ENCODE measurements at regions not wholly inside any gene's neighbourhood (a gene's known extent, or its start where the extent isn't known, plus 50 kb on each side); places are given as distances from the start of the nearest gene placed in this dataset.

GRCh38 chrX:86914569-86914968 lies 603.0 kb upstream of the KLHL4 start:
- no peaks in the 10 kb centered on the region for H3K9me3 ChIP-seq (ENCODE audit: low read length)
- H3K36me3 ChIP-seq (ENCODE audit: insufficient read depth, low read length) = no peaks in the 10 kb centered on the region
- H3F3A ChIP-seq (ENCODE audit: insufficient read depth, low read length) = no peaks in the 10 kb centered on the region
- no peak overlapping the region for H3K4me2 ChIP-seq (ENCODE audit: low read length)
- H3K79me2 ChIP-seq (ENCODE audit: insufficient read depth, low read length) = no peaks in the 10 kb centered on the region
- no peak overlapping the region for H3K9ac ChIP-seq (ENCODE audit: low read length)
- no peaks in the 10 kb centered on the region for H3K27me3 ChIP-seq (ENCODE audit: insufficient read depth, low read length)
- TF ChIP-seq EZH2 (IDR thresholded peaks at IDR 0.05; ENCODE audit: borderline replicate concordance, low read length) (no peak), CTCF (IDR thresholded peaks at IDR 0.05; ENCODE audit: low read length) (no peak)
- H2AFZ ChIP-seq (ENCODE audit: low read length) = no peak overlapping the region
- H3K4me1 ChIP-seq (ENCODE audit: insufficient read depth, low read length, severe bottlenecking) = no peaks in the 10 kb centered on the region
- no peak overlapping the region for H3K27ac ChIP-seq (ENCODE audit: low read depth, low read length, poor library complexity, severe bottlenecking)
- H3K9me2 ChIP-seq (ENCODE audit: low read depth, low read length) = no peaks in the 10 kb centered on the region
- no peak overlapping the region for H3K4me3 ChIP-seq (ENCODE audit: low read depth, low read length, poor library complexity, severe bottlenecking)
- no peaks in the 10 kb centered on the region for H4K20me1 ChIP-seq (ENCODE audit: insufficient read depth, low read length)

GRCh38 chrX:86917959-86918358 lies 599.6 kb upstream of the KLHL4 start:
- H3K4me2 ChIP-seq (ENCODE audit: low read length) = no peak overlapping the region
- no peak overlapping the region for H3K27ac ChIP-seq (ENCODE audit: low read depth, low read length, poor library complexity, severe bottlenecking)
- H2AFZ ChIP-seq (ENCODE audit: low read length) = no peak overlapping the region
- no peaks in the 10 kb centered on the region for H4K20me1 ChIP-seq (ENCODE audit: insufficient read depth, low read length)
- H3K4me1 ChIP-seq (ENCODE audit: insufficient read depth, low read length, severe bottlenecking) = no peaks in the 10 kb centered on the region
- H3K9me3 ChIP-seq (ENCODE audit: low read length) = no peaks in the 10 kb centered on the region
- no peak for TF ChIP-seq EZH2 (IDR thresholded peaks at IDR 0.05; ENCODE audit: borderline replicate concordance, low read length)
- no peak for TF ChIP-seq CTCF (IDR thresholded peaks at IDR 0.05; ENCODE audit: low read length)
- no peak overlapping the region for H3K4me3 ChIP-seq (ENCODE audit: low read depth, low read length, poor library complexity, severe bottlenecking)
- no peaks in the 10 kb centered on the region for H3K9me2 ChIP-seq (ENCODE audit: low read depth, low read length)
- no peaks in the 10 kb centered on the region for H3K27me3 ChIP-seq (ENCODE audit: insufficient read depth, low read length)
- no peaks in the 10 kb centered on the region for H3K79me2 ChIP-seq (ENCODE audit: insufficient read depth, low read length)
- no peaks in the 10 kb centered on the region for H3F3A ChIP-seq (ENCODE audit: insufficient read depth, low read length)
- no peak overlapping the region for H3K9ac ChIP-seq (ENCODE audit: low read length)
- no peaks in the 10 kb centered on the region for H3K36me3 ChIP-seq (ENCODE audit: insufficient read depth, low read length)

GRCh38 chrX:86930419-86930818 lies 587.2 kb upstream of the KLHL4 start:
- Histone ChIP-seq H3K4me3 (ENCODE audit: low read depth, low read length, poor library complexity, severe bottlenecking) (no peak overlapping the region), H3K79me2 (ENCODE audit: insufficient read depth, low read length) (no peaks in the 10 kb centered on the region), H3F3A (ENCODE audit: insufficient read depth, low read length) (no peaks in the 10 kb centered on the region), H3K27me3 (ENCODE audit: insufficient read depth, low read length) (no peaks in the 10 kb centered on the region), H3K36me3 (ENCODE audit: insufficient read depth, low read length) (no peaks in the 10 kb centered on the region), H3K9me3 (ENCODE audit: low read length) (no peaks in the 10 kb centered on the region), H3K27ac (ENCODE audit: low read depth, low read length, poor library complexity, severe bottlenecking) (no peak overlapping the region), H3K9ac (ENCODE audit: low read length) (no peak overlapping the region), H2AFZ (ENCODE audit: low read length) (no peak overlapping the region), H4K20me1 (ENCODE audit: insufficient read depth, low read length) (no peaks in the 10 kb centered on the region), H3K4me2 (ENCODE audit: low read length) (no peak overlapping the region), H3K4me1 (ENCODE audit: insufficient read depth, low read length, severe bottlenecking) (no peaks in the 10 kb centered on the region), H3K9me2 (ENCODE audit: low read depth, low read length) (no peaks in the 10 kb centered on the region)
- TF ChIP-seq EZH2 (IDR thresholded peaks at IDR 0.05; ENCODE audit: borderline replicate concordance, low read length) (no peak), CTCF (IDR thresholded peaks at IDR 0.05; ENCODE audit: low read length) (no peak)
